IMR-90 (cell line): ENCODE measurements at regions not wholly inside any gene's neighbourhood (a gene's known extent, or its start where the extent isn't known, plus 50 kb on each side); places are given as distances from the start of the nearest gene placed in this dataset.

Experiments
- ATAC-seq: fragments of 200-7000 bp; cut with Tn5 transposase; 2 replicates; pipeline ENCODE4 v1.9.1; 2020; ENCODE audit warnings: low read depth, mild to moderate bottlenecking, moderate library complexity
- BruUV-seq: library from RNA; stranded (reverse); fragments of 400-500 nt; replicated peaks from 2 replicates; lab custom pipeline; 2021; lab: Mats Ljungman, UMichigan
- CTCF ChIA-PET: fragments of 300-600 bp; formaldehyde crosslinking; extraction: SDS; loops from one replicate; lab custom pipeline; 2021; ENCODE audit warnings: antibody characterized with exemption; lab: Yijun Ruan, JAX
- POLR2A ChIA-PET: fragments of 300-600 bp; sonication (Branson Sonifier 250); formaldehyde crosslinking; loops from one replicate; lab custom pipeline; 2022; ENCODE audit warnings: antibody characterized with exemption; ENCODE audit not compliant: unreplicated experiment; lab: Charles Lee
- DNase-seq: peaks from one replicate; pipeline ENCODE4 v3.0.0; 2013
- H2AFZ ChIP-seq: replicated peaks from 2 replicates; pipeline ENCODE3; 2013; ENCODE audit warnings: low read length, mild to moderate bottlenecking; ENCODE audit not compliant: poor library complexity
- H2AK5ac ChIP-seq: 2 replicates; pipeline ENCODE4 v1.6.1; 2013; ENCODE audit warnings: low read depth, low read length, inconsistent platforms
- H2AK9ac ChIP-seq: replicated peaks from 2 replicates; pipeline ENCODE3; 2013; ENCODE audit warnings: mild to moderate bottlenecking, low read depth, low read length, moderate library complexity; ENCODE audit not compliant: poor library complexity
- H2BK120ac ChIP-seq: 2 replicates; pipeline ENCODE4 v1.6.1; 2013; ENCODE audit warnings: low read depth, low read length, inconsistent platforms
- H2BK15ac ChIP-seq: 3 replicates; pipeline ENCODE4 v1.6.1; 2013; ENCODE audit warnings: low read depth, low read length, inconsistent platforms
- H2BK20ac ChIP-seq: 2 replicates; pipeline ENCODE4 v1.6.1; 2013; ENCODE audit warnings: low read depth, mild to moderate bottlenecking, inconsistent platforms, low read length, moderate library complexity
- H2BK5ac ChIP-seq: 2 replicates; pipeline ENCODE4 v1.6.1; 2013; ENCODE audit warnings: mild to moderate bottlenecking, low read depth, low read length, inconsistent platforms; ENCODE audit not compliant: poor library complexity, severe bottlenecking
- H3K14ac ChIP-seq: replicated peaks from 2 replicates; pipeline ENCODE4 v1.6.1; 2013; ENCODE audit warnings: low read depth, low read length, inconsistent platforms
- H3K18ac ChIP-seq: 2 replicates; pipeline ENCODE4 v1.6.1; 2013; ENCODE audit warnings: low read depth, low read length, control low read depth
- H3K23ac ChIP-seq: 2 replicates; pipeline ENCODE4 v1.6.1; 2013; ENCODE audit warnings: low read depth, low read length, inconsistent platforms
- H3K27ac ChIP-seq: 2 replicates; pipeline ENCODE4 v1.5.1; 2013; ENCODE audit warnings: mild to moderate bottlenecking, control low read depth, low read length; ENCODE audit not compliant: insufficient read depth
- H3K27me3 ChIP-seq: 2 replicates; pipeline ENCODE4 v1.6.1; 2013; ENCODE audit warnings: low read length; ENCODE audit not compliant: control insufficient read depth, insufficient read depth
- H3K36me3 ChIP-seq: 2 replicates; pipeline ENCODE4 v1.6.1; 2013; ENCODE audit warnings: low read length, mixed read lengths; ENCODE audit not compliant: control insufficient read depth, insufficient read depth
- H3K4ac ChIP-seq: 2 replicates; pipeline ENCODE4 v1.6.1; 2013; ENCODE audit warnings: low read depth, low read length, inconsistent platforms
- H3K4me1 ChIP-seq: 2 replicates; pipeline ENCODE4 v1.6.1; 2013; ENCODE audit warnings: low read length, mixed read lengths; ENCODE audit not compliant: control insufficient read depth, insufficient read depth
- H3K4me2 ChIP-seq: 2 replicates; pipeline ENCODE4 v1.6.1; 2013; ENCODE audit warnings: low read depth, mild to moderate bottlenecking, control low read depth, low read length, moderate library complexity
- H3K4me3 ChIP-seq: 2 replicates; pipeline ENCODE4 v1.5.1; 2013; ENCODE audit warnings: low read depth, mild to moderate bottlenecking, control low read depth, low read length, moderate library complexity; ENCODE audit not compliant: insufficient read depth
- H3K56ac ChIP-seq: 2 replicates; pipeline ENCODE4 v1.6.1; 2013; ENCODE audit warnings: low read length, inconsistent platforms; ENCODE audit not compliant: insufficient read depth; ENCODE audit errors: extremely low read depth
- H3K79me1 ChIP-seq, 2 experiments: 2 replicates each; pipeline ENCODE4 v1.6.1; 2013; ENCODE audit warnings: low read length in 2 of 2, inconsistent platforms in 1 of 2, low read depth in 1 of 2
- H3K9ac ChIP-seq: 2 replicates; pipeline ENCODE4 v1.6.1; 2013; ENCODE audit warnings: low read depth, low read length, control low read depth
- H3K9me1 ChIP-seq: 2 replicates; pipeline ENCODE4 v1.6.1; 2013; ENCODE audit warnings: low read length, inconsistent platforms; ENCODE audit not compliant: insufficient read depth
- H3K9me3 ChIP-seq: 2 replicates; pipeline ENCODE4 v1.6.1; 2013; ENCODE audit warnings: low read length; ENCODE audit not compliant: control insufficient read depth, insufficient read depth
- H4K20me1 ChIP-seq: 2 replicates; pipeline ENCODE4 v1.6.1; 2013; ENCODE audit warnings: low read length, inconsistent platforms; ENCODE audit not compliant: insufficient read depth
- H4K5ac ChIP-seq: 2 replicates; pipeline ENCODE4 v1.6.1; 2013; ENCODE audit warnings: mild to moderate bottlenecking, low read depth, low read length, control low read depth
- H4K8ac ChIP-seq, 2 experiments: 2 replicates each; pipeline ENCODE4 v1.6.1; 2013; ENCODE audit warnings: low read depth in 2 of 2, low read length in 2 of 2, control low read depth in 1 of 2, inconsistent platforms in 1 of 2
- H4K91ac ChIP-seq: 2 replicates; pipeline ENCODE4 v1.6.1; 2013; ENCODE audit warnings: low read depth, low read length, inconsistent platforms; ENCODE audit not compliant: insufficient read depth
- BHLHE40 ChIP-seq: fragments of 150-350 bp; IDR thresholded peaks from 2 replicates; pipeline ENCODE4 v1.6.1; 2016; ENCODE audit warnings: mild to moderate bottlenecking, low read depth, low read length
- CEBPB ChIP-seq: IDR thresholded peaks from 2 replicates; pipeline ENCODE4 v1.6.1; 2012; ENCODE audit warnings: low read depth, low read length, improper control_type of control experiment
- CHD1 ChIP-seq: IDR thresholded peaks from 2 replicates; pipeline ENCODE4 v1.6.1; 2012; ENCODE audit warnings: low read depth, low read length, improper control_type of control experiment
- CTCF ChIP-seq: conservative IDR thresholded peaks from 2 replicates; pipeline ENCODE4 v1.5.1; 2012; ENCODE audit warnings: mild to moderate bottlenecking, low read depth, low read length, improper control_type of control experiment
- FOS ChIP-seq: fragments of 150-350 bp; IDR thresholded peaks from 2 replicates; pipeline ENCODE4 v1.6.1; 2016; ENCODE audit warnings: low read depth, low read length
- MAFK ChIP-seq: IDR thresholded peaks from 2 replicates; pipeline ENCODE4 v1.6.1; 2012; ENCODE audit warnings: low read depth, low read length, improper control_type of control experiment
- MAZ ChIP-seq: IDR thresholded peaks from 2 replicates; pipeline ENCODE4 v1.6.1; 2012; ENCODE audit warnings: low read depth, mild to moderate bottlenecking, low read length, improper control_type of control experiment, moderate library complexity, borderline replicate concordance
- MXI1 ChIP-seq: IDR thresholded peaks from 2 replicates; pipeline ENCODE4 v1.6.1; 2012; ENCODE audit warnings: low read depth, mild to moderate bottlenecking, low read length, moderate library complexity, borderline replicate concordance
- NFE2L2 ChIP-seq: fragments of 150-350 bp; IDR thresholded peaks from 2 replicates; pipeline ENCODE4 v1.6.1; 2016; ENCODE audit warnings: low read depth, mild to moderate bottlenecking, low read length
- POLR2A ChIP-seq: IDR thresholded peaks from 2 replicates; pipeline ENCODE4 v1.6.1; 2012; ENCODE audit warnings: mild to moderate bottlenecking, low read depth, low read length
- RAD21 ChIP-seq: IDR thresholded peaks from 2 replicates; pipeline ENCODE4 v1.6.1; 2012; ENCODE audit warnings: low read length, improper control_type of control experiment
- RCOR1 ChIP-seq: IDR thresholded peaks from 2 replicates; pipeline ENCODE4 v1.6.1; 2012; ENCODE audit warnings: mild to moderate bottlenecking, low read length, improper control_type of control experiment; ENCODE audit not compliant: insufficient replicate concordance
- RFX5 ChIP-seq: IDR thresholded peaks from 2 replicates; pipeline ENCODE4 v1.8.0; 2012; ENCODE audit warnings: low read depth, mild to moderate bottlenecking, low read length, moderate library complexity
- SMC3 ChIP-seq: fragments of 150-350 bp; IDR thresholded peaks from 2 replicates; pipeline ENCODE4 v1.6.1; 2016; ENCODE audit warnings: low read depth, mild to moderate bottlenecking, antibody characterized with exemption, low read length, moderate library complexity
- WGBS, 2 experiments: methylation state at CpG; one replicate each; pipeline versions ENCODE4 v1.1.5 to v1.1.7; 2013; ENCODE audit warnings: missing lambda C conversion rate in 2 of 2; ENCODE audit not compliant: insufficient read length in 1 of 2; ENCODE audit errors: extremely low coverage in 2 of 2; 5-methylcytosine and 5-hydroxymethylcytosine counted together
- dilution Hi-C: fragments of 300-500 bp; cut with HindIII; formaldehyde crosslinking; loops from one replicate; pipeline ENCODE4 v1.14.3; 2018; ENCODE audit warnings: low sequenced_read_pairs; ENCODE audit not compliant: unreplicated experiment
- in situ Hi-C: fragments of 300-500 bp; cut with MboI; formaldehyde crosslinking; loops from 3 replicates; pipeline ENCODE4 v1.14.3; 2019; ENCODE audit warnings: low sequenced_read_pairs, inconsistent platforms, mixed read lengths
- intact Hi-C: fragments of 100-400 bp; cut with micrococcal nuclease; formaldehyde crosslinking; loops from 2 replicates; pipeline ENCODE4 v1.10.0; 2022
- TF ChIP-seq, protein P1 (sequence below): fragments of 150-350 bp; IDR thresholded peaks from 2 replicates; pipeline ENCODE4 v1.6.1; 2016; ENCODE audit warnings: low read depth, mild to moderate bottlenecking, low read length, moderate library complexity, borderline replicate concordance
- TF ChIP-seq, protein P2 (sequence below): fragments of 150-350 bp; IDR thresholded peaks from 2 replicates; pipeline ENCODE4 v1.6.1; 2017; ENCODE audit warnings: mild to moderate bottlenecking, antibody characterized with exemption, low read length, low read depth

DNA sequence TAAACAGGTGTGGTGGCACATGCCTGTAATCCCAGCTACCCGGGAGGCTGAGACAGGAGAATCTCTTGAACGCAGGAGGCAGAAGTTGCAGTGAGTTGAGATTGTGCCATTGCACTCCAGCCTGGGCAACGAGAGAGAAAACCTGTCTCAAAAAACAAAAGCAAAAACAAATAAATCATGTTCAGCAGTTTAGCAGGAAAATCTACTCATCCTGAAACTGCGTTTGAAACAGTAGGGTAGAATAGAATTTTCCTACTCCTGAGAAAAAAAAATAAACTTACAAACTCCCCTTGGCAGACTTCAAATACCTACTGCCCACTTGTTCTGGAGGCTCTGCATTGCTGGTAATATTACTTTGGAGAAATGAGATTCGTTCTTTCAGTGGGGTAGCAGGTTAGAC lies 367.7 kb downstream of the GADD45G start:
- Histone ChIP-seq H2AK5ac (no peak overlapping the region), H3K27me3 (peaks cover 2% of the 10 kb centered on the region; the same call in 1 of the 2 replicates), H2BK120ac (no peak overlapping the region), H2BK5ac (no peak overlapping the region), H3K9me1 (no peaks in the 10 kb centered on the region), H3K4me2 (no peak overlapping the region), H2BK15ac (no peak overlapping the region), H3K4me1 (no peaks in the 10 kb centered on the region), H2AK9ac (no peak overlapping the region), H3K27ac (no peak overlapping the region), H4K91ac (no peak overlapping the region), H3K18ac (no peak overlapping the region), H3K4me3 (no peak overlapping the region), H4K5ac (no peak overlapping the region), H4K20me1 (no peaks in the 10 kb centered on the region), H3K23ac (no peak overlapping the region), H2AFZ (no peak overlapping the region), H3K56ac (no peak overlapping the region), H2BK20ac (no peak overlapping the region), H3K4ac (no peak overlapping the region), H3K79me1 (no peaks in the 10 kb centered on the region), H3K9ac (no peak overlapping the region), H3K9me3 (no peaks in the 10 kb centered on the region), H3K36me3 (no peaks in the 10 kb centered on the region), H4K8ac (no peak overlapping the region), H3K14ac (no peak overlapping the region)
- no peak for TF ChIP-seq POLR2A
- TF ChIP-seq, protein P1, sequence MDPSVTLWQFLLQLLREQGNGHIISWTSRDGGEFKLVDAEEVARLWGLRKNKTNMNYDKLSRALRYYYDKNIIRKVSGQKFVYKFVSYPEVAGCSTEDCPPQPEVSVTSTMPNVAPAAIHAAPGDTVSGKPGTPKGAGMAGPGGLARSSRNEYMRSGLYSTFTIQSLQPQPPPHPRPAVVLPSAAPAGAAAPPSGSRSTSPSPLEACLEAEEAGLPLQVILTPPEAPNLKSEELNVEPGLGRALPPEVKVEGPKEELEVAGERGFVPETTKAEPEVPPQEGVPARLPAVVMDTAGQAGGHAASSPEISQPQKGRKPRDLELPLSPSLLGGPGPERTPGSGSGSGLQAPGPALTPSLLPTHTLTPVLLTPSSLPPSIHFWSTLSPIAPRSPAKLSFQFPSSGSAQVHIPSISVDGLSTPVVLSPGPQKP, result no peak
- TF ChIP-seq MAFK, result no peak
- TF ChIP-seq MAZ, result no peak
- no peak for TF ChIP-seq CEBPB
- TF ChIP-seq FOS, result no peak
- no peak for TF ChIP-seq CTCF
- TF ChIP-seq NFE2L2, result no peak
- TF ChIP-seq CHD1, result no peak
- no peak for TF ChIP-seq MXI1
- TF ChIP-seq RAD21, result no peak
- TF ChIP-seq RCOR1, result no peak
- no peak for TF ChIP-seq SMC3
- no peak for TF ChIP-seq BHLHE40
- TF ChIP-seq RFX5, result no peak
- TF ChIP-seq, protein P2, sequence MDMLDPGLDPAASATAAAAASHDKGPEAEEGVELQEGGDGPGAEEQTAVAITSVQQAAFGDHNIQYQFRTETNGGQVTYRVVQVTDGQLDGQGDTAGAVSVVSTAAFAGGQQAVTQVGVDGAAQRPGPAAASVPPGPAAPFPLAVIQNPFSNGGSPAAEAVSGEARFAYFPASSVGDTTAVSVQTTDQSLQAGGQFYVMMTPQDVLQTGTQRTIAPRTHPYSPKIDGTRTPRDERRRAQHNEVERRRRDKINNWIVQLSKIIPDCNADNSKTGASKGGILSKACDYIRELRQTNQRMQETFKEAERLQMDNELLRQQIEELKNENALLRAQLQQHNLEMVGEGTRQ, result no peak
- DNase-seq (no peak), ATAC-seq (no peak)
- in situ Hi-C loops (no loop called here), intact Hi-C loops (no loop called here), dilution Hi-C loops (no loop called here)
- POLR2A ChIA-PET, result no interaction called here
- BruUV-seq, result no TSS peak
- no CpG with 5 or more reads among the region's 5 CpGs for WGBS, 2 experiments
- CTCF ChIA-PET, result no interaction called here
